Skin epidermis (tissue), 12 donors: ENCODE measurements at regions not wholly inside any gene's neighbourhood (a gene's known extent, or its start where the extent isn't known, plus 50 kb on each side); places are given as distances from the start of the nearest gene placed in this dataset.
"Not testable (repeated sequence)": the region's sequence is repeated elsewhere in the genome, so short reads cannot be mapped to it uniquely, and the experiment has no call there.

Source experiments
- H3K27ac ChIP-seq, 21 experiments: fragments of 200-600 bp; sonication (generic) in 11 of 21; one replicate each; pipeline ENCODE4 v1.5.0; 2020; ENCODE audit warnings: mild to moderate bottlenecking in 3 of 21, inconsistent platforms in 2 of 21, moderate library complexity in 2 of 21
- H3K4me3 ChIP-seq, 7 experiments: fragments of 200-600 bp; sonication (generic) in 2 of 7; one replicate each; pipeline ENCODE4 v1.5.0; 2020; ENCODE audit warnings: inconsistent platforms in 2 of 7, mild to moderate bottlenecking in 2 of 7, moderate library complexity in 1 of 7

DNA sequence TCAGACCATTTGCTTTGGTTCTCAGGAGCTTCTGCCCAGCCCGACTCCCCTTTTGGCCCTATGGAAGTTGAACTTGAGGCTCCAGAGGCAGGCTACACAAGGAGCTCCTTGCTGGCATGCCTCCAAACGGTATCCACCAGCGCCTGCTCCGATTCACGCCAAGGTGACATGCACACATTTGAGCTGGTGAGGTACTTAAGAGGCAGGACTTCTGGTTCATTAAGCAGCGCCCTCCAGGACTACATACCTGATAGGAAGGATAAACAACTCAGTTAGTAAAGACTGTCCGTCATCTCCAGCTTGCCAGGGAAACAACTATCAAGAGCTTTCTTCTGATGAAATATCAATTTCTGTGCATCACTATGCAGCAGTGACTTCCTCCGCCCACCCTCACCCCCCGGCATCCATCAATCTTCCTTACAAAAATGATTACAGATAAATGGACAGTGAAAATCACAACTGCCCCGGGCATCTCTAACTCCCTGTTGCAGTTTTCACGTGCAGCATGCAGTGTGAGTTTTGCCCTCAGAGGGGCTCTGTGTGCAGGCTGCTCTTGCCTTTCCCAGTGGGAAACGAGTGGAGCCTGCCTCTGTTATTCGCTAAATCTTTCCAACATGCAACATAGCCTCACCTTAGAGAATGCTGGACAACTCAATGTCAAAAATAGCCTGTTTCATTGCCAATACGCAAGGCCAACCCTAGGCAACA lies 122.9 kb downstream of the ARRDC4 start:
- Histone ChIP-seq H3K4me3 (no peak overlapping the region), H3K27ac (no peak overlapping the region)

DNA sequence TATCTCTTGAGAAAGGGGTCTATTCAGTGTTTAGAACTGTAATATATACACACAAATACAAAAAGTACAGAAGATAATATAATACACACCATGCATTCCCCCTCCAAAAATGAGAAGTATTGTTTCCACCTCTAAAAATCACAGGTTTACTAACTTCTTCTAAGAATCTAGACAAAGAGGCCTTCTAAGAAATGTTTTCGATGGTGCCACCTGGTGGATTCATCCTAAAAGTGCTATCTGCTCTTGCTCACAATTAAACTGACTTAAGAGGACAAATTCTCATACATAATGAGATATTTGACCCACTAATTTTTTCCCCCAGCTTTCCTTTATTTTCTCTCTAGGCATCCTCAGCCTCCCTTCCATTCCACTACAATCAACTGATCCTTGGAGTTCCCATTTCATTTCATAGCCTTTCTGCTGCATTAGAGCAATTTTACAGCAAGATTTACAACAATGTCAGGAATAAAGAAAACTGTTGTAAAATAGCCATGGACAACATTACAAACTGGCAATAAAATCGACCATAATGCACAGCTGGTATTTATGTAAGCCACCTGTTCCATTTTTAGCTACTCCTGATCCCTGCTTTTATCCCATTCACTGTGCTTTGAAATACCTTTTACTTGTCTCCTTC lies 124.6 kb downstream of the ARRDC4 start:
- H3K27ac ChIP-seq, result no peak overlapping the region
- no peak overlapping the region for H3K4me3 ChIP-seq

DNA sequence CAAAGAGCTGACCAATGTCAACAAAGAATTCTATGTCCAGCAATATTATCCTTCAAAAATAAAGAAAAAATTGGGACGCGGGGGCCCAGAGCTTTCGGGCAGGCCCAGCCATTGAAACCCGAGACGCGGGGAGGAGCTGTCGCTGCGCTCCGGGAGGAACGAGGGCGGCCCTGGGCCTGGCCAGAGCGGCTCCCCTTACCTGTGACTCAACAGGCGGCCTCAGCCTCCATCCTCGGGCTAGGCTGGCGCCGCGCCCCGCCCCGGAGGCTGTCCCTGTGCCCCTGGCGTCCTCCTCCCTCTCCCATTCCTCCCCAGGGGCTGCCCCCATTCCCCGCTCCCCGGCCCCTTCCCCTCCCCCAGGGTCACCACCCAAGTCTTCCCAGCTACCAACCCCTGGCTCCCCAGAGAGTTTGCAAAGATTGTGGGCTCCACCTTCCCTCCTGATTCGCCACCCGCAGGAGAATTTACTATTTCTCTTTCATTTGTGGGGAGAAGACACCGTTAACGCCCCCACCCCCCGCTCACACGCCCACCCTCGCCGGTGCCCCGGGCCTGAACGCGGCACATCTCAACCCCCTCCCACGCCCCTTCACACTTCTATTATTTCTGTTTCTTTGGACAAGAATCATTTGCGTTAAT lies 127.9 kb downstream of the ARRDC4 start:
- not testable (repeated sequence) for H3K27ac ChIP-seq

DNA sequence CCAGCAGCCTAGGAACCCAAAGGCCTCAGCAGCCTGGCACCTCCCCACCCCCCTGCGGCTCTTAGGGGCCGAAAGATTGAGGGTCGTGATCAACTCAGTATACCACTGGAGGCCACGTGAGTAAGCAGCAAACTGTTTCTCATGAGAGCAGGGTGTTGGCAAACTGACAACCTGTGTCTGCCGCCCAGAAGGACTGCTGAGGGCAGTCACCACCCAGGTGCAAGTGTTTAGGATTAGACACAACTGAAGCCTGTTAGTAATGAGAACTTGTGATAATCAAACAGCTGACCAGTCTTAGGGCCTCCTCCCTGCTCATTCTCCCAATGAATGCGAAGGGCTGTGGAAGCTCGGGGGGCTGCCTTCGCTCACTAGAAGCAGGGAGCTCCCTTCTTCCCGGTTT lies 128.8 kb downstream of the ARRDC4 start:
- not testable (repeated sequence) for H3K4me3 ChIP-seq, H3K27ac ChIP-seq

More for the DNA sequence above, 127.9 kb downstream of the ARRDC4 start:
- not testable (repeated sequence) for H3K4me3 ChIP-seq

DNA sequence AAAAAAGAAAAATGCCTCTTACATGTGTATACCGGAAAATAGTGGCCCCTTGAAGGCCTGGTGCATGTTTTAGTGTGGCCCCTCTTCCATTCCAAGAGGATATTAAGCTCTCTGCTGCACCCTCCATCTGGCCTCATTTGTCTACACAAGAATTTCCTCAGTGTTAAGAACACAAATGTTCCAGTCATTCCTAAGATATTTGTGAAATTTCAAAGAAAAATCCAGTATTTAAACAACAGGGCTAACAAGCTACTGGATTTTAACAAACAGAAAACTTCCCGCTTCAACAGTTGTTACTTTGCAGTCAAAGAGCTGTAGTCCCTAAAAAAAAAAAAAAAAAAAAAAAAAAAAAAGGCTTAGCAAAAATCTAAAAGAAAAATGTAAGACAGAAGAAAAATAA lies 137.5 kb downstream of the ARRDC4 start:
- H3K27ac ChIP-seq, H3K4me3 ChIP-seq: not testable (repeated sequence)

DNA sequence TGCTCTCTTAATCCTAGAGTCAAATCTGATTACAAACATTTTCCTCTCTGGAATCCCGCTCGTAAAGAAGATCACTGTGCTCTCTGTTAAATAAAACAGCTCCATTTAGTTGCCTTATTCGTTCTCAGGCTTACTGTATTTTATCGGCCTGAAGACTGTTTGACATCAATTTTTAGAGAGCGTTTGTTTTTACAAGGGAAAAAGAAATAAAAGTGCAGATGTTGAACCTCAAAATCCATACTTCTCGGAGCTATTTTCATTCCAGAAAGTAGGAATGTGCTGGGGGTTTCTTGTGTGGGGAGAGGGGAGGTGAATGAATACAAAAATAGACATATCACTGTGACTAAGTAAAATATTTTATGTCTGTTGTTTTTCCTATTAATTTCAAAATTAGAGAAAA lies 140.1 kb downstream of the ARRDC4 start:
- H3K27ac ChIP-seq, H3K4me3 ChIP-seq: not testable (repeated sequence)

DNA sequence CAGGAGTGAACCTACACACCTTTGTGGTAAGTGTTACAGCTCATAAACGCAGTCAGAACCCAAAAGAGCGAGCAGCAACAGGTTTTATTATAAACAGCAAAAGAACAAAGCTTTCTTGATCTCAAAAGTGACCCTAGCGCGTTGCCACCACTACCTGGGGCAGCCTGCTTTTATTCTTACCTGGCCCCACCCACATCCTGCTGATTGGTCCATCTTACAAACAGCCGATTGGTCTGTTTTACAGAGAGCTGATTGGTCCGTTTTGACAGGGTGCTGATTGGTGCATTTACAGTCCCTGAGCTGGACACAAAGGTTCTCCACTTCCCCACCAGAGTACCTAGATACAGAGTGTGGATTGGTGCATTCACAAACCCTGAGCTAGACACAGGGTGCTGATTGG lies 143.1 kb downstream of the ARRDC4 start:
- Histone ChIP-seq H3K27ac (no peak overlapping the region), H3K4me3 (no peak overlapping the region)

DNA sequence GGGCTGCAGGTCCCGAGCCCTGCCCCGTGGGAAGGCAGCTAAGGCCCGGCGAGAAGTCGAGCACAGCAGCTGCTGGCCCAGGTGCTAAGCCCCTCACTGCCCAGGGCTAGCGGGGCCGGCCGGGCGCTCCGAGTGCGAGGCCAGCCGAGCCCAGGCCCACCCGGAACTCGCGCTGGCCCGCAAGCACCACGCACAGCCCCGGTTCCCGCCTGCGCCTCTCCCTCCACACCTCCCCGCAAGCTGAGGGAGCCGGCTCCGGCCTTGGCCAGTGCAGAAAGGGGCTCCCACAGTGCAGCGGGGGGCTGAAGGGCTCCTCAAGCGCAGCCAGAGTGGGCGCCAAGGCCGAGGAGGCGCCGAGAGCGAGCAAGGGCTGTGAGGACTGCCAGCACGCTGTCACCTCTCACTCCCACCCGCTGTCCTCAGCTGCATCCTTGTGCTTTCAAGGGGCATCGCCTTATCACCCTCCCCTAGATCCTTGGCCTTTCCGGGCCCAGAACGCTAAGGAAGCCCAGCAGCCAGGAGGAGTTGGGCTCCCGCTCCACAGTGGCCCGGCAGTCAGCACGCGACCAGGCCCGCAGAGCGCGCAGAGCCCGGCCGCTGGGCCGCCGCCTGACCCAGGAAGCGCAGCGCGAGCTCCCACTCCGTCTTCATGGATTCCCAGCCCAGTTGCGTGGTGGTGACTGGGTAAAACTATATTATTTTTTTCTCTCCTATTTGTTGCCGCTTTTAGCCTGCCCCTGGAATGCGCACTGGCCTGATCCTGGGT lies 144.1 kb downstream of the ARRDC4 start:
- not testable (repeated sequence) for H3K27ac ChIP-seq, H3K4me3 ChIP-seq

DNA sequence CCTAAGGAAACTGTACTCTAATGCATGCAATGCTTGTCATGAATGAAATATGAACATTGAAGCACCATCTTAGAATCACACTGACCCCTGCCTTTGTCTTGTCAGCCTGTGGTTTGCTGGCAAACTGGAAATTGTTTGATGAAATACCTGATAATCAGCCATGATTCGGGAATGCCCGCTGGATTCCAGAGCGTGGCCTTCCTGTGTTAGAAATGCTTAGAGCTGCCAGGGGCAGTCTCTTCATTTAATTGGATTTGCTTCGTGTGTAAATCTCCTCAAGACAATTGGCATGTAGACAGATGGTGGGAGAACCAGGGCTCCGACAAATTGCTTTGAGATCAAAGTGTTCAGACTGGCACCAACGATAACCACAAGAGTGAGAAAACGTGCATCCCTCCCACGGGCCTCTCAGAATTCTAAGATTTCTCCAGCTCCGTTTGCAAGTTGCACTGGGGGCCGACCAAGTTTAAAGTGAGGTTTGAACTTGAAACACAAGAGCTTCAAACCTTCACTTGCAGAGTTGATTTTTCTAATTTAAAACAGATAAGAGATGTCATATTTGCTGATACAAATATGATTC lies 146.2 kb downstream of the ARRDC4 start:
- not testable (repeated sequence) for H3K27ac ChIP-seq, H3K4me3 ChIP-seq

DNA sequence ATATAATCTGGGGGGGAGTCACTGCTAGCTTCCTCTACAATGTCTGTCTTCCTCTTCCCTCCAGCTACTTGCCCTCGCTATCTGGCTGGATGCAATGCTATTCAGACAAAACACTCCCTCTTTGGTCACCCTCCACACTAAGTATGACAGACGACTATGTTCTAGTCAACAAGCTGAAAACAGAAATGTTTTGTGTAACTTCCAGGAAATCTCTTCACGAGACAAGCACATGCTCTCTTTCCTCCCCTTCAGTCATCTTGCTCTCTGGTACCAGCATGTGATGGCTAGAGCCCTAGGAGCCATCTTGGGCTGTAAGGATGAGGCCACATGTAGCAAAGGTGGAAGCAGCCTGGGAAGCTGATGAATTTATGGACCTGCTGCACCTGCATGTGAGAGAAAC lies 151.3 kb downstream of the ARRDC4 start:
- Histone ChIP-seq H3K4me3 (no peak overlapping the region), H3K27ac (no peak overlapping the region)

DNA sequence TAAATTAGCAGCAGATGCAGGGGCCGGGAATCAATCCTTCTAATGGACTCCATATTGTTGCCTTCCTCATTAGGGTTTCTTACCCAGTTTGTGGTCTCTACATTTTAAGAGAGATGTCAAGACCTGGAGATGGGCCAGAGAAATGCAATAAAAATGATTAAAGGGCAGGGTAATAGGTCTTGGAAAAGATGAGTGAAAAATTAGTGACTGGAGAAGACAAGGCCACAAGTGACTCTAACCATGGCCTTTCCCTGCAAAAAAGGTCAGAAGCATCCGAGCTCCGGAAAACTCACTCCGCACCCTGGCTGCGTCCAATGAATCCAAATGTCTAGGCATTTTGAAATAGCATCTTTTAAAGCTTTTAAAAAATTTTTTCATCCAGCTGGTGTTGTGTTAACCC lies 152.8 kb downstream of the ARRDC4 start:
- Histone ChIP-seq H3K27ac (no peak overlapping the region), H3K4me3 (no peak overlapping the region)

DNA sequence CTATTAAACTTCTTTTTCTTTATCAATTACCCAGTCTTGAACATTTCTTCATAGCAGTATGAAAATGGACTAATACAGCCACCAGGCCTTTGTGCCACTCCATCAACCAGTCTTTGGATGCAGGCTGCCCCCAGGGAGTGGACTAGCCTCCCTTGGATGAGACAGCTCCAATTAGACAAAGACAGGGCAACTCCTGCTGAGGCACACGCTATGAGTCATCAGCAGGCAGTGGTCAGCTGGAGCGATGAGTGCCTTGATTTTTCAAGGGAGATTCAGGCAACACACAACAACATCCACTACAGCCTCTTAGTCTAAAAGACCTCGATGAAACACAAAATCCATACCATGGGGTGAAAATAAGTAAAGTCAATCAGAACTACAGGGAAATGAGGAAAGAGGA lies 160.1 kb downstream of the ARRDC4 start:
- H3K4me3 ChIP-seq, result no peak overlapping the region
- no peak overlapping the region for H3K27ac ChIP-seq

DNA sequence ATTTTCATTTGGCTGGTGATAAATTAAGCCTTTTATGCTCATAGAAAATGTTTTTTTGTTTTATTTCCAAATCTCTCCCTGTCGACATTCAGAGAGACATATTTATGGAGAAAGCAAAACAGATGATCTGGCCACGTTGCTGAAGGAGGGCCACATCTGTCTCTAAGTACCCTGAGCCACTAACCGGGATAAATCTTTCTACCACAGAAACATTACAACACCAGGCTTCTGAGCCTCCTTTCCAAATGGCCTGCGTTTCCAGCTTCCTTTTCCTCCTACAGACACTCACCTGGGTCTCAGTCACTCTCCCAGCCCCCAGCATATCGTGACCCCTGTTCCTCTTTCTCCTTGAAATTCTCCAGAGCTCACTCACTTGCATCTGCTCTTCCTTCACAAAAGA lies 161.0 kb downstream of the ARRDC4 start:
- no peak overlapping the region for H3K27ac ChIP-seq
- no peak overlapping the region for H3K4me3 ChIP-seq

DNA sequence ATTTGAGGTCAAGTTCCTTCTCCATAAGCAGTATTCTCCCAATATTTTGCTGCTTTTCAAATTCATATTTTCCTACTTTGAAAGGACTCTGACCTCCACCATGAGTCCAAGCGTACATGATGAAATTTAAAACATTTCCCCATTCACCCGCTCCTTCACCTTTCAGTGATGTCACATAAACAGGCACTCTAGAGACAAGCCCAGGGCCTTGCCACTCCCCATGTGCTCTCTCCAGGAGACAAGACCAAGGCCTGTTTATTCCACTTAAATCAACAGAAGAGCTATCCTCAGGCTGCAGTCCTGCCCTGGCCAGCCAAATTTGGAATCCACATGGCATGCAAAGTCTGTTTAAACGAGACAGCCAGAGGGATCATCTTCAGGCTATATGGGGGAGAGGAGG lies 161.5 kb downstream of the ARRDC4 start:
- Histone ChIP-seq H3K27ac (no peak overlapping the region), H3K4me3 (no peak overlapping the region)

DNA sequence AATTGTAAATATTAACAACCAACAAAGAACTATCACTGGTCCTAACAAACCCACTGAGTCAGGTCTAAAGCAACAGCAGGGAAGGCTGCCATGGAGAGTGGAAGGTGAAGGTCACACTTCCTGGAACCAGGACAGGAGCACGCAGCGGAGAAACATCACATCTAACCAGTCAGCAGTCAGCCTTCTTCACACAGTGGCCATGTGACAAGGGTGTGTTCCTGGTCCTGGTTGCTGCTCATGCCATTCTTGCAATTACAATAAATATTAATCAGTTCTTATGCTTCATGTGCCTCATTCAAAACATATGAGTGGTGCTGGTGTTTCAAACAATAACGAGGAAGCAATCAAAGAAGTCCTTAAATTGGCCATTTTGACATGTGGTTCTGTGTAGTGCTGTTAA lies 162.8 kb downstream of the ARRDC4 start:
- no peak overlapping the region for H3K27ac ChIP-seq
- no peak overlapping the region for H3K4me3 ChIP-seq

DNA sequence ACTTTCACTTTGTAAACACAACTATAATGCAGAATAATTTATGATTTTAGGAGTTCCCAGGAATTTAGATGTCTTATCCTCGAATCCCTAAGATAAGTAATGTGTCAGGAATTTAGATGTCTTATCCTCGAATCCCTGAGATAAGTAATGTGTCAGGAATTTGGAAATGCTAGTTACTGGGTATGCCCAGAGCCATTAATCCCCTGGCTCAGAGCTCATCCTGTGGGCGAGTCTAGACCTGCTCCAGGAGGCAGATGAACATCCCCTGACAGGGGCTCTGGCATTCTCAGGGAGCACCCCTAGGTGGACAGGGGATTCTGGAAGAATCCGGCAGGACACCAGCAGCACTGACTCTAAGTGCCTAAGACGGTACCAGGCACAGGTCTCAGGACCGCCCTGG lies 163.3 kb downstream of the ARRDC4 start:
- no peak overlapping the region for H3K27ac ChIP-seq
- H3K4me3 ChIP-seq, result no peak overlapping the region

DNA sequence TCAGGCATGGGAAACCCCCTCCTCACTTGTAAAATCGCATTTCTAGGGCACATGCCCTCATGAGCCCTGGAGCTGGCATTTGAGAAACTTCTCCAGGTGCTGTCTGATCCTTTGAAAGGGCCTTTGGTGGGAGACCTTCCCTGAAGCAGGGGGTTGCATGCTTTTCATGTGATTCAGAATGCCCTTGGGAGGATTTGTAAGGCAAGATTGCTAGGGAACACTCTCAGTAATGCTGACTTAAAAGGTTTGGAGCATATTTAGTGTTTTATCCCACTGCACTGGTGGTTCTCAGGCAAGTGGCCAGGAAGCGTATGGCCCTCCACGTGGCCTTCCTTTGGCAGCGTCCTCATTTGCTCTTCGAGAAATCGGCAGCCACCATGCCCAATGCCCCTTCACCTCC lies 164.1 kb downstream of the ARRDC4 start:
- Histone ChIP-seq H3K27ac (no peak overlapping the region), H3K4me3 (no peak overlapping the region)

DNA sequence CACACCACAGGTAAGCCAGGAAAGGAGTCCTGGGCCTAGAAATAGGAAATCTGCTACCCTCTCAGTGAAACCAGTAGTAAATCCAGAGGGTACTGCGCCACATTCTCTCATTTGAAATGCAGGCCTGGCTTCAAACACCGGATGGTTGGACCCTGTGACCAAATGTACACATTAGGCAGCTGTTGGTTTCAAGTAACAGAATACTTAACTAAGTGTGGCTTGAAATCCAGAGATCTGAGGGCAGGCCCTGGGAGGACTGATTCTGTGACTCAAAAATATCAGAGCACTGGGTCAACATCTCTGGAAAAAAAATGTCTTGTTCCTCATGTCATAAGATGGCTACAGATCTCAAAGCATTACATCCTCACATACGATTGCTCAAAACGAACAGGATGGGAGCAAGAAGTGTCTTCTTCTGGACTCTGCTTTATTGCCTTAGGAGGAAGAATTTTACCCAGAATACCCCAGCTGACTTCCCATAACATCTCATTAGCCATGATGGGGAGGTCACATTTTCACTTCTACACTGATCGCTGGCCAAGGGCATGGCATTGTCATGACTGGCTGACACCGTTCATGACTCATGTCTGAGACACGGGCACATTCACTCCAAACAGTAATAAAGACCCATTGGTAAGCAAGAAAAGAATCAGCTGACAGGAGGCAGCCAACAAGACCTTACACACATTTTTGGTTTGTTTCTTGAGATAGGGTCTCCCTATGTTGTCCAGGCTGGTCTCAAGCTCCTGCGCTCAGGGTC lies 166.0 kb downstream of the ARRDC4 start:
- H3K27ac ChIP-seq, result no peak overlapping the region
- no peak overlapping the region for H3K4me3 ChIP-seq

DNA sequence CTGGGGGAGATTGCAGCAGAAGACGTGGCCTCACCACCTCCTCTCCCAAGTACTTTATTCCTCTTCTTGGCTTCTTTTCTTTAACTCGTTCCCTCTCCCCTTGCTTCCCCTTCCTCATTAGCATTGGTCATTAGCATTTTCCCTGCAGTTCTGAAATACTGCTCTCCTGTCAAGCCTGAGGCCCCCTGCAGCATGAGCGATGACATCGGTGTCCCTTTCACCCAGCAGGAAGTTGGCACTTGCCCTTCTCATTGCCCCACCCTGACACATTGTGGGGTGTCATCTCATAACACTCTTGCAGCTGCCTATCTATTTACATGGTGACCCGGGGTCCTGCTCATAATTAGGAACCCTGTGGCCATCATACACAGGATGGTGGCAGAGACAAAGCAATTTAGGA lies 167.1 kb downstream of the ARRDC4 start:
- H3K27ac ChIP-seq, result no peak overlapping the region
- H3K4me3 ChIP-seq, result no peak overlapping the region

DNA sequence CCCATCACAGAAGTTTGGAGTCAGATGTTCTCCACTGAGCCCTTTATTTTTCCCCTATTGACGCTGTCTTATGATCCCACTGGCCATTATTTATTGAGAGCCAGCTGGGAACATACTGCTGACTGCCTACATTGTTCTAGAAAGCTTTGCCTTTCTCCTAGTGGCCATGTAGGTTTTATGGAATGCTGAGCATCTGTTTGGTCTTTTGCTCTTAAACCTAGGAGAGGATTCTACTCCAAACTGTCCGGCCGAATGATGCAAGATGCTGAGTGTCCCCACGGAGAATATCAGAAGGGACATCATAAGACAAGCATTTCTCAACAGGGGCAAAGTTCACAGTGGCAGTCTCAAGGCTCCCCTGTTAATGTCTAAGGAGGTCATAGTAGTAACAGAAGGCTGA lies 171.4 kb downstream of the ARRDC4 start:
- Histone ChIP-seq H3K27ac (no peak overlapping the region), H3K4me3 (no peak overlapping the region)
